Esophagus squamous epithelium (tissue), 5 donors: ENCODE measurements at regions not wholly inside any gene's neighbourhood (a gene's known extent, or its start where the extent isn't known, plus 50 kb on each side); places are given as distances from the start of the nearest gene placed in this dataset.

Source experiments
- DNase-seq: peaks from one replicate; lab custom pipeline; 2025; lab: John Stamatoyannopoulos, UW
- H3K27ac ChIP-seq, 4 donors: fragments of 200-600 bp; sonication (generic); one replicate each; pipeline ENCODE4 v1.5.1; 2016 to 2019; ENCODE audit warnings: mild to moderate bottlenecking in 1 of 4
- H3K27me3 ChIP-seq, 4 donors: fragments of 200-600 bp; sonication (generic); 1 replicate in 3 of 4; 2 replicates in 1 of 4; pipeline versions ENCODE4 v1.5.1 to v1.6.0; 2017 to 2021; ENCODE audit warnings: antibody characterized with exemption in 1 of 4
- H3K36me3 ChIP-seq, 3 donors: fragments of 200-600 bp; sonication (generic); one replicate each; pipeline ENCODE4 v1.5.1; 2016 to 2019
- H3K4me1 ChIP-seq, 3 donors: fragments of 200-600 bp; sonication (generic); one replicate each; pipeline ENCODE4 v1.5.1; 2017 to 2019
- H3K4me3 ChIP-seq, 4 donors: fragments of 200-600 bp; sonication (generic); 1 replicate in 3 of 4; 2 replicates in 1 of 4; pipeline ENCODE4 v1.5.1; 2016 to 2019; ENCODE audit warnings: mild to moderate bottlenecking in 2 of 4, moderate library complexity in 1 of 4
- H3K9me3 ChIP-seq, 3 donors: fragments of 200-600 bp; sonication (generic); one replicate each; pipeline ENCODE4 v1.5.1; 2016 to 2019
- CTCF ChIP-seq, 6 experiments: fragments of 450-650 bp in 4 of 6; fragments of 200-600 bp in 2 of 6; sonication (generic) in 2 of 6; IDR thresholded peaks; one replicate each; pipeline ENCODE4 v1.5.1; 2016 to 2019; ENCODE audit warnings: antibody characterized with exemption in 6 of 6, mild to moderate bottlenecking in 4 of 6, moderate library complexity in 4 of 6
- POLR2A ChIP-seq, 4 donors: fragments of 450-650 bp; IDR thresholded peaks; one replicate each; pipeline ENCODE4 v1.6.1; 2017; ENCODE audit warnings: antibody characterized with exemption in 4 of 4, mild to moderate bottlenecking in 4 of 4, moderate library complexity in 3 of 4
- WGBS, 2 donors: methylation state at CpG; one replicate each; pipeline ENCODE4 v1.1.5; 2018; 5-methylcytosine and 5-hydroxymethylcytosine counted together
- intact Hi-C: fragments of 100-400 bp; cut with DNase I; formaldehyde crosslinking; loops from one replicate; pipeline ENCODE4 v1.15.0; 2022
- donor health status: DM: yes; HTN: yes; CAD: no.

GRCh38 chr6:78515271-78515670, 352.1 kb upstream of the IRAK1BP1 start:
- intact Hi-C loops = no loop called here
- H3K4me1 ChIP-seq = no peaks in the 10 kb centered on the region
- WGBS, 2 donors = 32 to 35% methylated on average over 2 of the region's 2 CpGs

GRCh38 chr6:78517399-78517798, 350.0 kb upstream of the IRAK1BP1 start:
- Histone ChIP-seq H3K9me3 (no peaks in the 10 kb centered on the region), H3K36me3 (no peaks in the 10 kb centered on the region), H3K27me3 (no peaks in the 10 kb centered on the region), H3K4me3 (no peak overlapping the region), H3K4me1 (no peaks in the 10 kb centered on the region), H3K27ac (no peak overlapping the region)
- intact Hi-C loops = no loop called here
- TF ChIP-seq CTCF (IDR thresholded peaks at IDR 0.05) (no peak), POLR2A (IDR thresholded peaks at IDR 0.05) (no peak)
- no peak for DNase-seq
- 20 to 51% methylated on average over 2 of the region's 2 CpGs for WGBS, 2 donors

More at GRCh38 chr6:78515271-78515670, 352.1 kb upstream of the IRAK1BP1 start:
- no peak for DNase-seq
- TF ChIP-seq CTCF (IDR thresholded peaks at IDR 0.05) (no peak), POLR2A (IDR thresholded peaks at IDR 0.05) (no peak)
- Histone ChIP-seq H3K4me3 (no peak overlapping the region), H3K36me3 (no peaks in the 10 kb centered on the region), H3K9me3 (no peaks in the 10 kb centered on the region), H3K27me3 (no peaks in the 10 kb centered on the region), H3K27ac (no peak overlapping the region)

GRCh38 chr6:78523622-78524021, 343.7 kb upstream of the IRAK1BP1 start:
- intact Hi-C loops = no loop called here
- no peak overlapping the region for H3K4me3 ChIP-seq
- H3K9me3 ChIP-seq = no peaks in the 10 kb centered on the region
- no peaks in the 10 kb centered on the region for H3K36me3 ChIP-seq
- TF ChIP-seq POLR2A (IDR thresholded peaks at IDR 0.05) (no peak), CTCF (IDR thresholded peaks at IDR 0.05) (no peak)
- no peaks in the 10 kb centered on the region for H3K4me1 ChIP-seq
- H3K27me3 ChIP-seq = no peaks in the 10 kb centered on the region
- DNase-seq = no peak
- H3K27ac ChIP-seq = no peak overlapping the region

GRCh38 chr6:78525976-78526375, 341.4 kb upstream of the IRAK1BP1 start:
- no peaks in the 10 kb centered on the region for H3K27me3 ChIP-seq
- no peaks in the 10 kb centered on the region for H3K9me3 ChIP-seq
- H3K36me3 ChIP-seq = no peaks in the 10 kb centered on the region
- 45 to 58% methylated on average over 2 of the region's 2 CpGs for WGBS, 2 donors
- intact Hi-C loops = no loop called here
- TF ChIP-seq CTCF (IDR thresholded peaks at IDR 0.05) (no peak), POLR2A (IDR thresholded peaks at IDR 0.05) (no peak)
- no peaks in the 10 kb centered on the region for H3K4me1 ChIP-seq
- H3K4me3 ChIP-seq = no peak overlapping the region
- no peak overlapping the region for H3K27ac ChIP-seq
- DNase-seq = no peak

- no peaks in the 10 kb centered on the region for H3K9me3 ChIP-seq
- TF ChIP-seq POLR2A (IDR thresholded peaks at IDR 0.05) (no peak), CTCF (IDR thresholded peaks at IDR 0.05) (no peak)
- no peak overlapping the region for H3K27ac ChIP-seq
- H3K27me3 ChIP-seq = no peaks in the 10 kb centered on the region
- WGBS, 2 donors = 96 to 100% methylated on average over 1 to 3 of the region's 3 CpGs
- no peak overlapping the region for H3K4me3 ChIP-seq
- no peaks in the 10 kb centered on the region for H3K4me1 ChIP-seq
- no peaks in the 10 kb centered on the region for H3K36me3 ChIP-seq
- DNase-seq = no peak
- intact Hi-C loops = no loop called here
Measured at GRCh38 chr6:78526432-78526831, 340.9 kb upstream of the IRAK1BP1 start.
